C4-2B (cell line): ENCODE measurements at regions not wholly inside any gene's neighbourhood (a gene's known extent, or its start where the extent isn't known, plus 50 kb on each side); places are given as distances from the start of the nearest gene placed in this dataset.

Experiments used
- H3K27ac ChIP-seq: fragments of 450-650 bp; 2 replicates; pipeline ENCODE4 v1.5.1; 2017
- CTCF ChIP-seq: fragments of 450-650 bp; conservative IDR thresholded peaks from 2 replicates; pipeline ENCODE4 v1.5.1; 2017; ENCODE audit warnings: mild to moderate bottlenecking
- ZFX ChIP-seq: fragments of 450-650 bp; IDR thresholded peaks from 2 replicates; pipeline ENCODE4 v1.6.1; 2017

GRCh38 chr2:48108455-48108854 lies 202.2 kb upstream of the FBXO11 start:
- H3K27ac ChIP-seq = no peak overlapping the region
- TF ChIP-seq CTCF = no peak
- TF ChIP-seq ZFX = no peak

GRCh38 chr2:48109491-48110204 lies 203.3 kb upstream of the FBXO11 start:
- H3K27ac ChIP-seq = no peak overlapping the region
- TF ChIP-seq CTCF (no peak), ZFX (no peak)

GRCh38 chr2:48110492-48110891 lies 204.0 kb upstream of the FOXN2 start:
- no peak overlapping the region for H3K27ac ChIP-seq
- TF ChIP-seq CTCF = no peak
- no peak for TF ChIP-seq ZFX

GRCh38 chr2:48112911-48113680 lies 201.4 kb upstream of the FOXN2 start:
- H3K27ac ChIP-seq = no peak overlapping the region
- TF ChIP-seq ZFX = no peak
- no peak for TF ChIP-seq CTCF

- TF ChIP-seq ZFX (no peak), CTCF (no peak)
- no peak overlapping the region for H3K27ac ChIP-seq
Measured at GRCh38 chr2:48113767-48114166, 200.7 kb upstream of the FOXN2 start.

GRCh38 chr2:48114256-48114655 lies 200.2 kb upstream of the FOXN2 start:
- TF ChIP-seq CTCF (no peak), ZFX (no peak)
- no peak overlapping the region for H3K27ac ChIP-seq

GRCh38 chr2:48116497-48116896 lies 198.0 kb upstream of the FOXN2 start:
- TF ChIP-seq ZFX (no peak), CTCF (no peak)

More at GRCh38 chr2:48116497-48116896, 198.0 kb upstream of the FOXN2 start:
- no peak overlapping the region for H3K27ac ChIP-seq
